ENCODE measurements at regions not wholly inside any gene's neighbourhood (a gene's known extent, or its start where the extent isn't known, plus 50 kb on each side); places are given as distances from the start of the nearest gene placed in this dataset.

DNA sequence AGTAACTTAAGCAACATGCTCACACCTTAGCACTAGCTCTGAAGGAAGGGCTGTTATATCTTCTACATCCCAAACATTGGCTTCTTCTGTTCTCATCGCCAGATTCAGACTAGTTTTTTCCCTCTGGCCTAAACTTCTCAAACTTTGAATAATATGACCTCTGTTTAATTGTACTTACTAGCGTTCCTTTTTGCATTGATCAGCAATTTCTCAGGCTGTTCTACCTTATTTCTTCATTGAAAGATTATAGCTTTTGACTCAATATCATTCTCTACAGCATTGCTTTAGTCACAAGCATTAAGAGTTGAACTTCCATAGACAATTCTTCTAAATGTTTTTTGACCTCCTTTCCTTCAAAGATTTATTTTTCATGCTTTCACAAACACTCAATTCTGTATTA is 659.2 kb downstream of the PCDH7 start:
- no peaks in the 10 kb centered on the region for H3K27me3 Mint-ChIP-seq
- H3K4me1 Mint-ChIP-seq, result no peaks in the 10 kb centered on the region
- H3K27ac Mint-ChIP-seq, result no peak overlapping the region
- ATAC-seq (no peak), DNase-seq (no peak)
- no peak overlapping the region for H3K4me3 Mint-ChIP-seq
- peaks cover 0 to 11% of the 10 kb centered on the region in 2 donors for H3K9me3 Mint-ChIP-seq

- Mint-ChIP-seq H3K9me3 (peaks cover 0 to 8% of the 10 kb centered on the region in 2 donors), H3K4me3 (no peak overlapping the region), H3K27ac (no peak overlapping the region), H3K4me1 (no peaks in the 10 kb centered on the region), H3K27me3 (no peaks in the 10 kb centered on the region)
- DNase-seq (no peak), ATAC-seq (no peak)
These were observed 663.6 kb downstream of the PCDH7 start for GRCh38 chr4:31383767-31384166.

GRCh38 chr4:31390849-31391248 is 670.7 kb downstream of the PCDH7 start:
- ATAC-seq (no peak), DNase-seq (no peak)
- Mint-ChIP-seq H3K4me3 (no peak overlapping the region), H3K9me3 (peaks cover 0 to 5% of the 10 kb centered on the region in 2 donors), H3K4me1 (no peaks in the 10 kb centered on the region), H3K27ac (no peak overlapping the region), H3K27me3 (no peaks in the 10 kb centered on the region)

DNA sequence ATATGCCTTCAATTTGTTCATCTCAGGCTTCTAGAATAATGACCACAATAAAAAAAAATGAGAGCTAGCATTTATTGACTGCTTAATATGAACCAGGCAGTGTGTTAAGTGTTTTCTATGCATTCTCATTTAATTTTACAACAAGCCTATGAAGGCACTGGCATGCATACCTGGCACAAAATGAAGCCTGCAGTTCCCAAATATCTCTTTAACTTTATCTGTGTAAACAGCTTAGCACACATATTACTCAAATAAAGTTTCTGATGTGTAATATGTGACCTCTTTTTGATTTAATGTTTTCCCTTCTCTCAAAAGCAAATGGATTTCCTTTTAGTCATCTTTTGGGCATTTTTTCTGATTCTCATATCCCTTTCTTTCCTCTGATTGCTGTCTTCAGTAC is 671.8 kb downstream of the PCDH7 start:
- DNase-seq (no peak), ATAC-seq (no peak)
- Mint-ChIP-seq H3K4me1 (no peaks in the 10 kb centered on the region), H3K9me3 (peaks cover 0 to 5% of the 10 kb centered on the region in 2 donors), H3K27ac (no peak overlapping the region), H3K4me3 (no peak overlapping the region), H3K27me3 (no peaks in the 10 kb centered on the region)

GRCh38 chr4:31392923-31393322 is 672.8 kb downstream of the PCDH7 start:
- DNase-seq (no peak), ATAC-seq (no peak)
- Mint-ChIP-seq H3K9me3 (peaks cover 0 to 5% of the 10 kb centered on the region in 2 donors), H3K4me1 (no peaks in the 10 kb centered on the region), H3K4me3 (no peak overlapping the region), H3K27ac (no peak overlapping the region), H3K27me3 (no peaks in the 10 kb centered on the region)

- H3K27ac Mint-ChIP-seq, result no peak overlapping the region
- DNase-seq, result no peak
- H3K4me3 Mint-ChIP-seq, result no peak overlapping the region
These were observed 688.0 kb downstream of the PCDH7 start for GRCh38 chr4:31408121-31408520.

GRCh38 chr4:31411565-31411964 is 691.4 kb downstream of the PCDH7 start:
- Mint-ChIP-seq H3K27me3 (no peaks in the 10 kb centered on the region), H3K9me3 (peaks cover 8 to 10% of the 10 kb centered on the region in 2 donors)
- no peak for ATAC-seq

More at GRCh38 chr4:31408121-31408520, 688.0 kb downstream of the PCDH7 start:
- ATAC-seq, result no peak
- H3K27me3 Mint-ChIP-seq, result no peaks in the 10 kb centered on the region
- no peaks in the 10 kb centered on the region for H3K4me1 Mint-ChIP-seq
- peaks cover 6 to 9% of the 10 kb centered on the region in 2 donors for H3K9me3 Mint-ChIP-seq

GRCh38 chr4:31415629-31416028 is 695.5 kb downstream of the PCDH7 start:
- no peak for DNase-seq
- Mint-ChIP-seq H3K27ac (no peak overlapping the region), H3K9me3 (peaks cover 8 to 10% of the 10 kb centered on the region in 2 donors), H3K27me3 (no peaks in the 10 kb centered on the region), H3K4me3 (no peak overlapping the region), H3K4me1 (no peaks in the 10 kb centered on the region)
- ATAC-seq, result no peak

More at GRCh38 chr4:31411565-31411964, 691.4 kb downstream of the PCDH7 start:
- H3K27ac Mint-ChIP-seq, result no peak overlapping the region
- H3K4me3 Mint-ChIP-seq, result no peak overlapping the region
- no peak for DNase-seq
- no peaks in the 10 kb centered on the region for H3K4me1 Mint-ChIP-seq

- DNase-seq, result no peak
- no peaks in the 10 kb centered on the region for H3K4me1 Mint-ChIP-seq
- no peak overlapping the region for H3K27ac Mint-ChIP-seq
- peaks cover 8 to 10% of the 10 kb centered on the region in 2 donors for H3K9me3 Mint-ChIP-seq
- ATAC-seq, result no peak
- H3K27me3 Mint-ChIP-seq, result no peaks in the 10 kb centered on the region
- H3K4me3 Mint-ChIP-seq, result no peak overlapping the region
These were observed 696.3 kb downstream of the PCDH7 start for GRCh38 chr4:31416498-31416897.

GRCh38 chr4:31417040-31417439 is 696.9 kb downstream of the PCDH7 start:
- H3K9me3 Mint-ChIP-seq, result peaks cover 8 to 10% of the 10 kb centered on the region in 2 donors
- H3K27ac Mint-ChIP-seq, result no peak overlapping the region
- H3K4me1 Mint-ChIP-seq, result no peaks in the 10 kb centered on the region
- DNase-seq, result no peak
- no peak for ATAC-seq
- H3K27me3 Mint-ChIP-seq, result no peaks in the 10 kb centered on the region
- H3K4me3 Mint-ChIP-seq, result no peak overlapping the region

- Mint-ChIP-seq H3K27ac (no peak overlapping the region), H3K27me3 (no peaks in the 10 kb centered on the region), H3K4me3 (no peak overlapping the region), H3K4me1 (no peaks in the 10 kb centered on the region), H3K9me3 (no peaks in the 10 kb centered on the region)
- ATAC-seq (no peak), DNase-seq (no peak)
These were observed 701.8 kb downstream of the PCDH7 start for GRCh38 chr4:31422006-31422405.

DNA sequence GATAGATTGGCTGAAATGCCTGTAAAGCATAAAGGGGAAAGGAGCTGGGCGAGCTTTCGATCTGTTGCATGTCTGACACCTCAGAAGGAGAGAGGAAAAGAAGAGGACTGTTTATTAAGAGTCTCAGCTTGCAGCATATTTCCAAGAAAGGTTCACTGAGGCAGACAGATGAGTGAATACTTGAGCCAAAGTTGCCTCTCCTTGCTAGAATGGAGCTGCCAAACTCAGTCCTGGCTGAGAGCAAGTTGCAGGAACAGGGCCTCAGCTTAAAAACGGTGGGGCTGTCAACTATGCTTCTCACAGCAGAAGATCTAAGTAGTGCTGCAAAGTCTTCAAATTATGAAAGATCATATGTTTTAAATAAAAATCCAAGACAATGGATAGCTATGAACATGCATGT is 707.5 kb downstream of the PCDH7 start:
- DNase-seq (no peak), ATAC-seq (no peak)
- no peaks in the 10 kb centered on the region for H3K4me1 Mint-ChIP-seq
- H3K27me3 Mint-ChIP-seq, result no peaks in the 10 kb centered on the region
- H3K27ac Mint-ChIP-seq, result no peak overlapping the region
- H3K4me3 Mint-ChIP-seq, result no peak overlapping the region
- H3K9me3 Mint-ChIP-seq, result no peaks in the 10 kb centered on the region

GRCh38 chr4:31442236-31442635 is 722.1 kb downstream of the PCDH7 start:
- H3K4me1 Mint-ChIP-seq, result no peaks in the 10 kb centered on the region
- H3K27ac Mint-ChIP-seq, result no peak overlapping the region
- ATAC-seq (no peak), DNase-seq (no peak)
- H3K4me3 Mint-ChIP-seq, result no peak overlapping the region
- H3K9me3 Mint-ChIP-seq, result peaks cover 0 to 7% of the 10 kb centered on the region in 2 donors
- H3K27me3 Mint-ChIP-seq, result no peaks in the 10 kb centered on the region

DNA sequence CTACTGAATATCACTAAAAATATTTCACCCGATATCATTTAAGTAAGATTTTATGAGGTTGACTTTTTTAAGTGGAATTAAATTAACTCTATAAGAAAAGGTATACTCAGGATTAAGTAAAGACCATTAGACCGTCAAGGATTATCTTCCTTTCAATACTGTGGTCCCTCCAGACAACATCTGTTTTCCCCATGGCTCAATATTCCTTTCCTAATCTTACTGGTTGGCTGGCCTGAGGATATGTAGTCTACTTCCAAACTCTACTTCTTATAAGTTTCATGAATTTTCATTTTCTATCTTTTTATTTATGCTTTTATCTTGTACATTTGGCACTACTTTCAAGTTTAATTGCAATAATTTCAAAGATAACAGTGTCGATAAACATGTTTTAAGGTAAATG is 725.4 kb downstream of the PCDH7 start:
- no peak overlapping the region for H3K4me3 Mint-ChIP-seq
- H3K27ac Mint-ChIP-seq, result no peak overlapping the region
- no peaks in the 10 kb centered on the region for H3K4me1 Mint-ChIP-seq
- peaks cover 0 to 7% of the 10 kb centered on the region in 2 donors for H3K9me3 Mint-ChIP-seq
- no peak for ATAC-seq
- no peak for DNase-seq
- no peaks in the 10 kb centered on the region for H3K27me3 Mint-ChIP-seq

GRCh38 chr4:31455612-31456011 is 735.4 kb downstream of the PCDH7 start:
- H3K4me3 Mint-ChIP-seq, result no peak overlapping the region
- ATAC-seq (no peak), DNase-seq (no peak)
- no peak overlapping the region for H3K27ac Mint-ChIP-seq
- no peaks in the 10 kb centered on the region for H3K27me3 Mint-ChIP-seq
- peaks cover 5 to 8% of the 10 kb centered on the region in 2 donors for H3K9me3 Mint-ChIP-seq
- no peaks in the 10 kb centered on the region for H3K4me1 Mint-ChIP-seq

GRCh38 chr4:31458813-31459212 is 738.6 kb downstream of the PCDH7 start:
- Mint-ChIP-seq H3K4me1 (no peaks in the 10 kb centered on the region), H3K27ac (no peak overlapping the region), H3K27me3 (no peaks in the 10 kb centered on the region), H3K4me3 (no peak overlapping the region), H3K9me3 (peaks cover 12 to 25% of the 10 kb centered on the region in 2 donors)
- ATAC-seq (no peak), DNase-seq (no peak)

DNA sequence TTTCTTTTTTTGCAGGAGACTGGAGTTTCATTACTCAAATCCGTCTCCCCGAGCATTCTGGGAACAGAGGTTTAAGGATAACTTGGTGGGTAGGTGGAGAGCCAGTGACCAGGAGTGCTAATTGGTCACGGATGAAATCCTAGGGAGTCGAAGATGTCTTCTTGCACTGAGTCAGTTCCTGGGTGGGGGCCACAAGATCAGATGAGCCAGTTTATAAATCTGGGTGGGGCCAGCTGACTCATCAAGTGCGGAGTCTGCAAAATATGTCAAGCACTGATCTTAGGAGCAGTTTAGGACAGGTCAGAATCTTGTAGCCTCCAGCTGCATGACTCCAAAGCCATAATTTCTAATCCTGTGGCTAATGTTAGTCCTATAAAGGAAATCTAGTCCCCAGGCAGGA is 741.3 kb downstream of the PCDH7 start:
- Mint-ChIP-seq H3K9me3 (peaks cover 18 to 27% of the 10 kb centered on the region in 2 donors), H3K27ac (no peak overlapping the region), H3K4me3 (no peak overlapping the region), H3K4me1 (no peaks in the 10 kb centered on the region), H3K27me3 (no peaks in the 10 kb centered on the region)
- DNase-seq (no peak), ATAC-seq (no peak)

Measured in stimulated activated naive CD8-positive, alpha-beta T cell treated with anti-CD3 and anti-CD28 coated beads, Interleukin-15, amount 100 ng/mL, for 72 hours (primary cell).